HG03460 (cell line): ENCODE measurements at regions not wholly inside any gene's neighbourhood (a gene's known extent, or its start where the extent isn't known, plus 50 kb on each side); places are given as distances from the start of the nearest gene placed in this dataset.
"Not testable (repeated sequence)": the region's sequence is repeated elsewhere in the genome, so short reads cannot be mapped to it uniquely, and the experiment has no call there.

Experiments
- ATAC-seq: cut with Tn5 transposase; IDR thresholded peaks from one replicate; pipeline ENCODE4 v1.9.1; 2021; ENCODE audit not compliant: unreplicated experiment

- no peak for ATAC-seq
Measured at GRCh38 chr2:76175295-76175694, 464.6 kb upstream of the GCFC2 start.

- no peak for ATAC-seq
Measured at GRCh38 chr2:76174505-76174904, 463.8 kb upstream of the GCFC2 start.

- ATAC-seq = not testable (repeated sequence)
Measured at GRCh38 chr2:76173206-76173605, 462.5 kb upstream of the GCFC2 start.

- ATAC-seq = not testable (repeated sequence)
Measured at GRCh38 chr2:76172154-76172595, 461.5 kb upstream of the GCFC2 start.

- no peak for ATAC-seq
Measured at GRCh38 chr2:76170856-76171255, 460.1 kb upstream of the GCFC2 start.

- no peak for ATAC-seq
Measured at GRCh38 chr2:76170009-76170384, 459.3 kb upstream of the GCFC2 start.

- ATAC-seq = no peak
Measured at GRCh38 chr2:76169276-76170008, 458.7 kb upstream of the GCFC2 start.

- ATAC-seq = no peak
Measured at GRCh38 chr2:76163860-76164259, 453.1 kb upstream of the GCFC2 start.

GRCh38 chr2:76160670-76161069 lies 450.0 kb upstream of the GCFC2 start:
- ATAC-seq = no peak

- no peak for ATAC-seq
Measured at GRCh38 chr2:76159042-76159648, 448.4 kb upstream of the GCFC2 start.

- ATAC-seq = no peak
Measured at GRCh38 chr2:76157531-76157930, 446.8 kb upstream of the GCFC2 start.

- ATAC-seq = no peak
Measured at GRCh38 chr2:76154981-76155380, 444.3 kb upstream of the GCFC2 start.

GRCh38 chr2:76149846-76150245 lies 439.1 kb upstream of the GCFC2 start:
- no peak for ATAC-seq

- not testable (repeated sequence) for ATAC-seq
Measured at GRCh38 chr2:76139303-76139702, 428.6 kb upstream of the GCFC2 start.

- ATAC-seq = no peak
Measured at GRCh38 chr2:76128622-76129021, 417.9 kb upstream of the GCFC2 start.

GRCh38 chr2:76120176-76120575 lies 409.5 kb upstream of the GCFC2 start:
- no peak for ATAC-seq

- no peak for ATAC-seq
Measured at GRCh38 chr2:76089683-76090082, 379.0 kb upstream of the GCFC2 start.

GRCh38 chr2:76083248-76083647 lies 372.5 kb upstream of the GCFC2 start:
- no peak for ATAC-seq

- ATAC-seq = no peak
Measured at GRCh38 chr2:76082509-76082908, 371.8 kb upstream of the GCFC2 start.

- ATAC-seq = no peak
Measured at GRCh38 chr2:76080154-76080553, 369.4 kb upstream of the GCFC2 start.

GRCh38 chr2:76075126-76075525 lies 364.4 kb upstream of the GCFC2 start:
- ATAC-seq = no peak

GRCh38 chr2:76073992-76074604 lies 363.4 kb upstream of the GCFC2 start:
- no peak for ATAC-seq
